Spleen (tissue), 7 donors: ENCODE measurements at regions not wholly inside any gene's neighbourhood (a gene's known extent, or its start where the extent isn't known, plus 50 kb on each side); places are given as distances from the start of the nearest gene placed in this dataset.
"Not testable (repeated sequence)": the region's sequence is repeated elsewhere in the genome, so short reads cannot be mapped to it uniquely, and the experiment has no call there.

Experiments
- POLR2A ChIP-seq, 3 donors: fragments of 450-650 bp; IDR thresholded peaks; one replicate each; pipeline ENCODE4 v1.5.1; 2017; ENCODE audit warnings: antibody characterized with exemption in 3 of 3, mild to moderate bottlenecking in 1 of 3
- POLR2AphosphoS5 ChIP-seq, 3 donors: sonication (generic); formaldehyde crosslinking; IDR thresholded peaks; one replicate each; pipeline ENCODE4 v1.5.1; 2017; ENCODE audit warnings: antibody characterized with exemption in 3 of 3
- TF ChIP-seq, protein P1 (sequence below), 11 experiments: fragments of 200-600 bp in 7 of 11; fragments of 450-650 bp in 4 of 11; sonication (generic) in 4 of 11; IDR thresholded peaks in 8 of 11; conservative IDR thresholded peaks in 3 of 11; 1 replicate in 7 of 11; 2 replicates in 4 of 11; pipeline versions ENCODE4 v1.4.0 to v1.8.0; 2016 to 2021; ENCODE audit warnings: antibody characterized with exemption in 11 of 11, inconsistent platforms in 4 of 11, mild to moderate bottlenecking in 1 of 11
- donor health status: DM: no; HTN: no; CAD: no; lungs with moderate emphysema.
- donor health status: DM: no; HTN: no; CAD: no.
- donor health status: DM: no; HTN: no; CAD: no.

DNA sequence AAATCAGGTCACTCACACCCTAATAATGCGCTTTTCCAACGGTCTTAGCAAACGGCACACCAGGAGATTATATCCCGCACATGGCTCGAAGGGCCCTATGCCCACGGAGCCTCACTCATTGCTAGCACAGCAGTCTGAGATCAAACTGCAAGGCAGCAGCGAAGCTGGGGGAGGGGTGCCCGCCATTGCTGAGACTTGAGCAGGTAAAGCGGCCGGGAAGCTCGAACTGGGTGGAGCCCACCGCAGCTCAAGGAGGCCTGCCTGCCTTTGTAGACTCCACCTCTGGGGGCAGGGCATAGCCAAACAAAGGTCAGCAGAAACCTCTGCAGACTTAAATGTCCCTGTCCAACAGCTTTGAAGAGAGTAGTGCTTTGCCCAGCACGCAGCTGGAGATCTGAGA, 432.4 kb upstream of the ADAMTS9 start:
- TF ChIP-seq POLR2A, POLR2AphosphoS5 (IDR thresholded peaks at IDR 0.05): not testable (repeated sequence)
- TF ChIP-seq, protein P1, sequence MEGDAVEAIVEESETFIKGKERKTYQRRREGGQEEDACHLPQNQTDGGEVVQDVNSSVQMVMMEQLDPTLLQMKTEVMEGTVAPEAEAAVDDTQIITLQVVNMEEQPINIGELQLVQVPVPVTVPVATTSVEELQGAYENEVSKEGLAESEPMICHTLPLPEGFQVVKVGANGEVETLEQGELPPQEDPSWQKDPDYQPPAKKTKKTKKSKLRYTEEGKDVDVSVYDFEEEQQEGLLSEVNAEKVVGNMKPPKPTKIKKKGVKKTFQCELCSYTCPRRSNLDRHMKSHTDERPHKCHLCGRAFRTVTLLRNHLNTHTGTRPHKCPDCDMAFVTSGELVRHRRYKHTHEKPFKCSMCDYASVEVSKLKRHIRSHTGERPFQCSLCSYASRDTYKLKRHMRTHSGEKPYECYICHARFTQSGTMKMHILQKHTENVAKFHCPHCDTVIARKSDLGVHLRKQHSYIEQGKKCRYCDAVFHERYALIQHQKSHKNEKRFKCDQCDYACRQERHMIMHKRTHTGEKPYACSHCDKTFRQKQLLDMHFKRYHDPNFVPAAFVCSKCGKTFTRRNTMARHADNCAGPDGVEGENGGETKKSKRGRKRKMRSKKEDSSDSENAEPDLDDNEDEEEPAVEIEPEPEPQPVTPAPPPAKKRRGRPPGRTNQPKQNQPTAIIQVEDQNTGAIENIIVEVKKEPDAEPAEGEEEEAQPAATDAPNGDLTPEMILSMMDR (IDR thresholded peaks at IDR 0.05 in 8 of 11, conservative IDR thresholded peaks at IDR 0.05 in 3 of 11): not testable (repeated sequence)
